ENCODE measurements at regions not wholly inside any gene's neighbourhood (a gene's known extent, or its start where the extent isn't known, plus 50 kb on each side); places are given as distances from the start of the nearest gene placed in this dataset.

DNA sequence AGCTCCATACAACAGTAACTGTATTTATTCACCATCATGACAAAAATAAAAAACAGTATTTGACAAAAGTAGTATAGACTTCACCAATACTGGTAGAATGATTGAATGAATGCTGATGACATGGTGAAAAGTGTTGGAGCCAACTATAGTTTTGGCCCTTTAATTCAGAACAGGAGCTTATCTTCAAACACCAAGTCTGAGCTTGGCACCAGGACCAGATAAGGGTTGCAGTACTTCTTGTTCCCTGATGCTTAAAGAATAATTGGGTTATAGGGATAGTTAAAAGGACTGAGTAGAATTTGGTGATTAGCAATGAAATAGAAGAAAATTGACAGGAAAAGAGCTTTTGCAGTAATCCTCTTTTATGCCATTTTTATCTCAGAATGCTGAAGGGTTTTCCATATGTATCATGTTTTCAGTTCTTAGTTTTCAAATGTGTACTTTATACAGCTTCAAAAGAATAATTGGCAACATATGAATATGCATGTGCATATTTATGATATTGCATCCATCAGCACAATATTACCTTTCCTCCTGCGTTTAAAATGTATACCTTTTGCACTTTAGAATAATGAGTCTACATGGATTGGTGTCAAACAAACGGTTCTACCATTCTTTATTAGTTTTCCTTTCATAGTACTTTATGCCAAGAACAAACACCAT, 214.2 kb upstream of the ARHGAP42 start:
- H3K27ac ChIP-seq (ENCODE audit: low read depth in 2 of 2, low read length in 2 of 2), result no peak overlapping the region
- H3K9me3 ChIP-seq (ENCODE audit: control insufficient read depth in 2 of 3, insufficient read depth in 1 of 3, low read length in 3 of 3), result no peaks in the 10 kb centered on the region
- no peak overlapping the region for H3K4me3 ChIP-seq (ENCODE audit: low read length in 3 of 3)
- no peak for TF ChIP-seq CTCF (IDR thresholded peaks at IDR 0.05; ENCODE audit: borderline replicate concordance, extremely low read depth, insufficient read depth)
- intact Hi-C loops (cut with DNase I), result no loop called here
- FAIRE-seq (no peak), DNase-seq (no peak)
- no peak overlapping the region for H3K9ac ChIP-seq (ENCODE audit: low read length in 3 of 3)
- H3K27me3 ChIP-seq (ENCODE audit: control insufficient read depth, insufficient read depth, low read length), result no peaks in the 10 kb centered on the region
- no peaks in the 10 kb centered on the region for H3K36me3 ChIP-seq (ENCODE audit: control insufficient read depth in 2 of 3, insufficient read depth in 3 of 3, low read length in 3 of 3)
- no peaks in the 10 kb centered on the region for H3K4me1 ChIP-seq (ENCODE audit: control insufficient read depth in 2 of 3, insufficient read depth in 2 of 3, low read depth in 1 of 3, low read length in 3 of 3)

DNA sequence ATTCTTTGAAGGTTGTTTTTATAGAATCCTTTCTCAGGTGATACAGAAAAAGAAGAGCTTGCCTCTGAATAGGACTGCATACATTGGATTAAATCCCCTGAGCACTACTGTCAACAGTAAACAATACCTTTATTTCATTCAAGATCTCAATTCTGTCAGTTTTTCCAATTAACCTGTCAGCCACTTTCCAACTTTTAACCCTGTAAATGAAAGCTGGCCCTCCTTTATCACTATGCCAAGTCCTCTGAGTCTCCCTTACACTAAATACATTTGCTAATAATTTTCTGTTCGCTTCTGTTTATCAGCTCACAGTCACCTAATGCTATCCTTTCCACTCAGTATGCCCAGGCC, 213.7 kb upstream of the ARHGAP42 start:
- Histone ChIP-seq H3K4me1 (ENCODE audit: control insufficient read depth in 2 of 3, insufficient read depth in 2 of 3, low read depth in 1 of 3, low read length in 3 of 3) (no peaks in the 10 kb centered on the region), H3K36me3 (ENCODE audit: control insufficient read depth in 2 of 3, insufficient read depth in 3 of 3, low read length in 3 of 3) (no peaks in the 10 kb centered on the region), H3K27me3 (ENCODE audit: control insufficient read depth, insufficient read depth, low read length) (no peaks in the 10 kb centered on the region), H3K4me3 (ENCODE audit: low read length in 3 of 3) (no peak overlapping the region), H3K9me3 (ENCODE audit: control insufficient read depth in 2 of 3, insufficient read depth in 1 of 3, low read length in 3 of 3) (no peaks in the 10 kb centered on the region), H3K9ac (ENCODE audit: low read length in 3 of 3) (no peak overlapping the region), H3K27ac (ENCODE audit: low read depth in 2 of 2, low read length in 2 of 2) (no peak overlapping the region)
- DNase-seq (no peak), FAIRE-seq (no peak)
- no peak for TF ChIP-seq CTCF (IDR thresholded peaks at IDR 0.05; ENCODE audit: borderline replicate concordance, extremely low read depth, insufficient read depth)
- intact Hi-C loops (cut with DNase I), result no loop called here

GRCh38 chr11:100484948-100485347, 202.1 kb upstream of the ARHGAP42 start:
- H3K27me3 ChIP-seq (ENCODE audit: control insufficient read depth, insufficient read depth, low read length), result no peaks in the 10 kb centered on the region
- H3K9me3 ChIP-seq (ENCODE audit: control insufficient read depth in 2 of 3, insufficient read depth in 1 of 3, low read length in 3 of 3), result no peaks in the 10 kb centered on the region
- H3K27ac ChIP-seq (ENCODE audit: low read depth in 2 of 2, low read length in 2 of 2), result no peak overlapping the region
- H3K9ac ChIP-seq (ENCODE audit: low read length in 3 of 3), result no peak overlapping the region
- no peaks in the 10 kb centered on the region for H3K36me3 ChIP-seq (ENCODE audit: control insufficient read depth in 2 of 3, insufficient read depth in 3 of 3, low read length in 3 of 3)
- no peaks in the 10 kb centered on the region for H3K4me1 ChIP-seq (ENCODE audit: control insufficient read depth in 2 of 3, insufficient read depth in 2 of 3, low read depth in 1 of 3, low read length in 3 of 3)
- intact Hi-C loops (cut with DNase I), result no loop called here
- DNase-seq (no peak), FAIRE-seq (no peak)
- no peak overlapping the region for H3K4me3 ChIP-seq (ENCODE audit: low read length in 3 of 3)
- no peak for TF ChIP-seq CTCF (IDR thresholded peaks at IDR 0.05; ENCODE audit: borderline replicate concordance, extremely low read depth, insufficient read depth)

DNA sequence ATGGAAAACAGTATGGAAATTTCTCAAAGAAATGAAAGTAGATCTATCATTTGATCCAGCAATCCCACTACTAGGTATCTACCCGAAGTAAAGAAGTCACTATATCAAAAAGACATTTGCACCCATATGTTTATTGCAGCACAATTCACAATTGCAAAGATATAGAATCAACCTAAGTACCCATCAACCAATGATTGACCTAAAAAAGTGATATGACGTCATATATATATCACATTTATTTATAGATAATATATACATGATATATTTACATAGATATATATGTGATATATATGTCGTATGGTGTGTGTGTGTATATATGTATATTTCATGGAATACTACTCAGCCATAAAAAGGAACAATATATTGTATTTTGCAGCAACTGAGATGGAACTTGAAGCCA, 188.3 kb upstream of the ARHGAP42 start:
- DNase-seq, result no peak
- H3K9me3 ChIP-seq (ENCODE audit: control insufficient read depth in 2 of 3, insufficient read depth in 1 of 3, low read length in 3 of 3), result peaks cover 0 to 1% (median 0%) of the 10 kb centered on the region in 3 donors
- H3K27ac ChIP-seq (ENCODE audit: low read depth in 2 of 2, low read length in 2 of 2), result no peak overlapping the region
- H3K4me3 ChIP-seq (ENCODE audit: low read length in 3 of 3), result no peak overlapping the region
- no peak for FAIRE-seq
- intact Hi-C loops (cut with DNase I), result no loop called here
- no peak overlapping the region for H3K9ac ChIP-seq (ENCODE audit: low read length in 3 of 3)
- no peaks in the 10 kb centered on the region for H3K27me3 ChIP-seq (ENCODE audit: control insufficient read depth, insufficient read depth, low read length)
- H3K36me3 ChIP-seq (ENCODE audit: control insufficient read depth in 2 of 3, insufficient read depth in 3 of 3, low read length in 3 of 3), result no peaks in the 10 kb centered on the region
- no peak for TF ChIP-seq CTCF (IDR thresholded peaks at IDR 0.05; ENCODE audit: borderline replicate concordance, extremely low read depth, insufficient read depth)
- no peaks in the 10 kb centered on the region for H3K4me1 ChIP-seq (ENCODE audit: control insufficient read depth in 2 of 3, insufficient read depth in 2 of 3, low read depth in 1 of 3, low read length in 3 of 3)
